HepG2 (cell line): ENCODE measurements at regions not wholly inside any gene's neighbourhood (a gene's known extent, or its start where the extent isn't known, plus 50 kb on each side); places are given as distances from the start of the nearest gene placed in this dataset.

Experiments
- ATAC-seq: fragments of 200-7000 bp; cut with Tn5 transposase; 3 replicates; pipeline ENCODE4 v1.9.1; 2020; ENCODE audit warnings: mild to moderate bottlenecking, moderate library complexity
- BruUV-seq: library from RNA; stranded (reverse); fragments of 400-500 nt; replicated peaks from 2 replicates; lab custom pipeline; 2021; lab: Mats Ljungman, UMichigan
- CTCF ChIA-PET: fragments of 300-600 bp; formaldehyde crosslinking; extraction: SDS; loops from one replicate; lab custom pipeline; 2021; ENCODE audit warnings: low total read pairs, inconsistent platforms, low intra/inter-chr PET ratio; lab: Yijun Ruan, JAX
- POLR2A ChIA-PET: fragments of 350-600 bp; sonication (Branson Sonifier 250); formaldehyde crosslinking; loops from one replicate; lab custom pipeline; 2020; ENCODE audit warnings: antibody characterized with exemption, inconsistent platforms; lab: Yijun Ruan, JAX
- DNase-seq: peaks from one replicate; pipeline ENCODE4 v3.0.0-alpha.2; 2015; ENCODE audit warnings: low spot score
- FAIRE-seq: peaks from 3 replicates; lab custom pipeline; 2011; peaks lifted over from hg19 to GRCh38; lab: Jason Lieb, UNC
- H2AFZ ChIP-seq: one replicate; pipeline ENCODE4 v1.6.1; 2011; ENCODE audit warnings: low read length, inconsistent platforms
- H3K27ac ChIP-seq: fragments of 300-600 bp; 3 replicates; pipeline ENCODE4 v1.8.0; 2011; ENCODE audit warnings: mixed run types, mild to moderate bottlenecking, mixed read lengths, low read length, inconsistent platforms; ENCODE audit not compliant: insufficient read depth; ENCODE audit errors: extremely low read length
- H3K27me3 ChIP-seq, 2 experiments: fragments of 200-600 bp in 1 of 2; 2 replicates in 1 of 2; 3 replicates in 1 of 2; pipeline versions ENCODE4 v1.6.0 to v1.8.0; 2011; ENCODE audit warnings: low read length in 2 of 2, mild to moderate bottlenecking in 2 of 2, moderate library complexity in 2 of 2, inconsistent platforms in 1 of 2; ENCODE audit not compliant: insufficient read depth in 2 of 2, control insufficient read depth in 1 of 2
- H3K36me3 ChIP-seq, 2 experiments: fragments of 200-600 bp in 1 of 2; replicated peaks in 1 of 2; 2 replicates in 1 of 2; 3 replicates in 1 of 2; pipeline versions ENCODE4 v1.5.1 to v1.8.0; 2011; ENCODE audit warnings: low read length in 2 of 2, inconsistent platforms in 1 of 2; ENCODE audit not compliant: insufficient read depth in 2 of 2, control insufficient read depth in 1 of 2
- H3K4me1 ChIP-seq: 2 replicates; pipeline ENCODE4 v1.5.1; 2012; ENCODE audit warnings: low read length, inconsistent platforms; ENCODE audit not compliant: insufficient read depth
- H3K4me2 ChIP-seq: 2 replicates; pipeline ENCODE4 v1.6.0; 2011; ENCODE audit warnings: low read depth, low read length, inconsistent platforms
- H3K4me3 ChIP-seq, 3 experiments: fragments of 200-600 bp in 1 of 3; sonication (generic), shearing (Covaris generic) in 1 of 3; replicated peaks in 1 of 3; 2 replicates each; pipeline ENCODE4 v1.5.1; 2011 to 2016; ENCODE audit warnings: low read length in 3 of 3, inconsistent platforms in 2 of 3, low read depth in 2 of 3, mild to moderate bottlenecking in 2 of 3, control low read depth in 1 of 3, mixed read lengths in 1 of 3; ENCODE audit not compliant: insufficient read depth in 1 of 3
- H3K79me2 ChIP-seq: one replicate; pipeline ENCODE4 v1.6.1; 2011; ENCODE audit warnings: low read length, inconsistent platforms; ENCODE audit not compliant: insufficient read depth
- H3K9ac ChIP-seq: 2 replicates; pipeline ENCODE4 v1.6.0; 2011; ENCODE audit warnings: mild to moderate bottlenecking, low read depth, low read length, inconsistent platforms; ENCODE audit not compliant: insufficient read depth
- H3K9me3 ChIP-seq: 2 replicates; pipeline ENCODE4 v1.5.1; 2012; ENCODE audit warnings: mild to moderate bottlenecking, low read length
- H4K20me1 ChIP-seq: 2 replicates; pipeline ENCODE4 v1.6.0; 2011; ENCODE audit warnings: inconsistent platforms, mild to moderate bottlenecking, low read length, moderate library complexity; ENCODE audit not compliant: insufficient read depth
- CAMTA2 ChIP-seq: sonication (generic); formaldehyde crosslinking; IDR thresholded peaks from 2 replicates; pipeline ENCODE4 v1.4.0; 2020; ENCODE audit warnings: mild to moderate bottlenecking, missing genetic modification reagents, borderline replicate concordance
- EED ChIP-seq: sonication (generic); formaldehyde crosslinking; IDR thresholded peaks from 2 replicates; pipeline ENCODE4 v1.5.0; 2020; ENCODE audit warnings: mild to moderate bottlenecking, missing genetic modification reagents
- HMG20B ChIP-seq: conservative IDR thresholded peaks from 2 replicates; pipeline ENCODE4 v1.6.1; 2016; ENCODE audit warnings: missing genetic modification reagents, missing compliant biosample characterization
- SATB2 ChIP-seq: sonication (generic); formaldehyde crosslinking; IDR thresholded peaks from 2 replicates; pipeline ENCODE4 v1.5.0; 2020; ENCODE audit warnings: missing genetic modification reagents
- SRSF9 ChIP-seq: fragments of 200-400 bp; formaldehyde crosslinking; IDR thresholded peaks from 2 replicates; pipeline ENCODE4 v1.6.1; 2018; ENCODE audit warnings: borderline replicate concordance, mild to moderate bottlenecking, low read depth, low read length; ENCODE audit not compliant: insufficient read depth, poor library complexity, severe bottlenecking
- ZNF556 ChIP-seq: sonication (generic); formaldehyde crosslinking; IDR thresholded peaks from 2 replicates; pipeline ENCODE4 v1.4.0; 2020; ENCODE audit warnings: mild to moderate bottlenecking, missing genetic modification reagents, borderline replicate concordance
- in situ Hi-C: cut with HindIII; loops from 2 replicates; pipeline ENCODE4 v1.10.0; 2017; ENCODE audit warnings: low pct_unique_long_range_greater_than_20kb; ENCODE audit not compliant: extremely low pct_ligation_motif_present
- intact Hi-C: fragments of 100-400 bp; cut with micrococcal nuclease; formaldehyde crosslinking; loops from one replicate; pipeline ENCODE4 v1.10.0; 2022; ENCODE audit not compliant: unreplicated experiment
- TF ChIP-seq, protein P1 (sequence below), 2 experiments: fragments of 450-650 bp in 1 of 2; sonication (generic) in 1 of 2; formaldehyde crosslinking in 1 of 2; IDR thresholded peaks; 2 replicates each; pipeline versions ENCODE4 v1.6.1 to v1.8.0; 2016 to 2022; ENCODE audit warnings: antibody characterized with exemption in 1 of 2, mild to moderate bottlenecking in 1 of 2, missing genetic modification reagents in 1 of 2
- TF ChIP-seq, protein P2 (sequence below): sonication (generic); formaldehyde crosslinking; conservative IDR thresholded peaks from 2 replicates; pipeline ENCODE4 v1.8.0; 2022; ENCODE audit warnings: mild to moderate bottlenecking, moderate library complexity, missing genetic modification reagents
- TF ChIP-seq, protein P3 (sequence below): sonication (generic); formaldehyde crosslinking; IDR thresholded peaks from 2 replicates; pipeline ENCODE4 v1.9.0; 2021; ENCODE audit warnings: missing genetic modification reagents, borderline replicate concordance

DNA sequence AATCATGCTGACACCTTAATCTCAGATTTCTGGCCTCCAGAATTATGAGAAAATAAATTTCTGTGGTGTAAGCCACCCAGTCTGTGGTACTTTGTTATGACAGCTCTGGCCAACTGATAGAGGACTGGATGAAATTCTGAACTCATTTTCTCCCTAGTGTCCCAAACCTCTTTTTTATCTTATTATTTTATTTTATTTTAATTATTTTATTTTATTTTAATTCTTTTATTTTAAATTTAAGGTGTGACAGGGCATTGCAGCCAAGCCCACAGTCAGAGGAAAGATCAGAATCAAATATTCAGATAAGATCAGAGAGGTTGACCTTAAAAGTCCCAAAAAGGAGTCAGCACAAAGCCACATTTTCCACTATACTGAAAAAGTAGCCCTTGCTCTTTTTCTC is 228.1 kb downstream of the TFEC start:
- H3K4me2 ChIP-seq, result no peak overlapping the region
- no peaks in the 10 kb centered on the region for H3K79me2 ChIP-seq
- no peaks in the 10 kb centered on the region for H4K20me1 ChIP-seq
- H3K27me3 ChIP-seq, result no peaks in the 10 kb centered on the region
- H3K9me3 ChIP-seq, result no peaks in the 10 kb centered on the region
- ATAC-seq, result no peak
- BruUV-seq, result no TSS peak
- H3K9ac ChIP-seq, result no peak overlapping the region
- H2AFZ ChIP-seq, result no peak overlapping the region
- H3K36me3 ChIP-seq, result no peaks in the 10 kb centered on the region
- no peak overlapping the region for H3K4me3 ChIP-seq
- no peaks in the 10 kb centered on the region for H3K4me1 ChIP-seq
- in situ Hi-C loops (no loop called here), intact Hi-C loops (no loop called here)
- ChIA-PET CTCF (no interaction called here), POLR2A (no interaction called here)
- FAIRE-seq, result no peak
- no peak for DNase-seq
- no peak overlapping the region for H3K27ac ChIP-seq
- TF ChIP-seq, protein P1, sequence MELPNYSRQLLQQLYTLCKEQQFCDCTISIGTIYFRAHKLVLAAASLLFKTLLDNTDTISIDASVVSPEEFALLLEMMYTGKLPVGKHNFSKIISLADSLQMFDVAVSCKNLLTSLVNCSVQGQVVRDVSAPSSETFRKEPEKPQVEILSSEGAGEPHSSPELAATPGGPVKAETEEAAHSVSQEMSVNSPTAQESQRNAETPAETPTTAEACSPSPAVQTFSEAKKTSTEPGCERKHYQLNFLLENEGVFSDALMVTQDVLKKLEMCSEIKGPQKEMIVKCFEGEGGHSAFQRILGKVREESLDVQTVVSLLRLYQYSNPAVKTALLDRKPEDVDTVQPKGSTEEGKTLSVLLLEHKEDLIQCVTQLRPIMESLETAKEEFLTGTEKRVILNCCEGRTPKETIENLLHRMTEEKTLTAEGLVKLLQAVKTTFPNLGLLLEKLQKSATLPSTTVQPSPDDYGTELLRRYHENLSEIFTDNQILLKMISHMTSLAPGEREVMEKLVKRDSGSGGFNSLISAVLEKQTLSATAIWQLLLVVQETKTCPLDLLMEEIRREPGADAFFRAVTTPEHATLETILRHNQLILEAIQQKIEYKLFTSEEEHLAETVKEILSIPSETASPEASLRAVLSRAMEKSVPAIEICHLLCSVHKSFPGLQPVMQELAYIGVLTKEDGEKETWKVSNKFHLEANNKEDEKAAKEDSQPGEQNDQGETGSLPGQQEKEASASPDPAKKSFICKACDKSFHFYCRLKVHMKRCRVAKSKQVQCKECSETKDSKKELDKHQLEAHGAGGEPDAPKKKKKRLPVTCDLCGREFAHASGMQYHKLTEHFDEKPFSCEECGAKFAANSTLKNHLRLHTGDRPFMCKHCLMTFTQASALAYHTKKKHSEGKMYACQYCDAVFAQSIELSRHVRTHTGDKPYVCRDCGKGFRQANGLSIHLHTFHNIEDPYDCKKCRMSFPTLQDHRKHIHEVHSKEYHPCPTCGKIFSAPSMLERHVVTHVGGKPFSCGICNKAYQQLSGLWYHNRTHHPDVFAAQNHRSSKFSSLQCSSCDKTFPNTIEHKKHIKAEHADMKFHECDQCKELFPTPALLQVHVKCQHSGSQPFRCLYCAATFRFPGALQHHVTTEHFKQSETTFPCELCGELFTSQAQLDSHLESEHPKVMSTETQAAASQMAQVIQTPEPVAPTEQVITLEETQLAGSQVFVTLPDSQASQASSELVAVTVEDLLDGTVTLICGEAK (IDR thresholded peaks at IDR 0.05), result no peak
- TF ChIP-seq, protein P1 (CRISPR knock-in tag; IDR thresholded peaks at IDR 0.05), result no peak
- TF ChIP-seq CAMTA2 (CRISPR knock-in tag) (no peak), SATB2 (CRISPR knock-in tag) (no peak), HMG20B (no peak), ZNF556 (no peak), EED (CRISPR knock-in tag) (no peak), SRSF9 (no peak)
- TF ChIP-seq, protein P2, sequence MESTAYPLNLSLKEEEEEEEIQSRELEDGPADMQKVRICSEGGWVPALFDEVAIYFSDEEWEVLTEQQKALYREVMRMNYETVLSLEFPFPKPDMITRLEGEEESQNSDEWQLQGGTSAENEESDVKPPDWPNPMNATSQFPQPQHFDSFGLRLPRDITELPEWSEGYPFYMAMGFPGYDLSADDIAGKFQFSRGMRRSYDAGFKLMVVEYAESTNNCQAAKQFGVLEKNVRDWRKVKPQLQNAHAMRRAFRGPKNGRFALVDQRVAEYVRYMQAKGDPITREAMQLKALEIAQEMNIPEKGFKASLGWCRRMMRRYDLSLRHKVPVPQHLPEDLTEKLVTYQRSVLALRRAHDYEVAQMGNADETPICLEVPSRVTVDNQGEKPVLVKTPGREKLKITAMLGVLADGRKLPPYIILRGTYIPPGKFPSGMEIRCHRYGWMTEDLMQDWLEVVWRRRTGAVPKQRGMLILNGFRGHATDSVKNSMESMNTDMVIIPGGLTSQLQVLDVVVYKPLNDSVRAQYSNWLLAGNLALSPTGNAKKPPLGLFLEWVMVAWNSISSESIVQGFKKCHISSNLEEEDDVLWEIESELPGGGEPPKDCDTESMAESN (CRISPR knock-in tag), result no peak
- TF ChIP-seq, protein P3, sequence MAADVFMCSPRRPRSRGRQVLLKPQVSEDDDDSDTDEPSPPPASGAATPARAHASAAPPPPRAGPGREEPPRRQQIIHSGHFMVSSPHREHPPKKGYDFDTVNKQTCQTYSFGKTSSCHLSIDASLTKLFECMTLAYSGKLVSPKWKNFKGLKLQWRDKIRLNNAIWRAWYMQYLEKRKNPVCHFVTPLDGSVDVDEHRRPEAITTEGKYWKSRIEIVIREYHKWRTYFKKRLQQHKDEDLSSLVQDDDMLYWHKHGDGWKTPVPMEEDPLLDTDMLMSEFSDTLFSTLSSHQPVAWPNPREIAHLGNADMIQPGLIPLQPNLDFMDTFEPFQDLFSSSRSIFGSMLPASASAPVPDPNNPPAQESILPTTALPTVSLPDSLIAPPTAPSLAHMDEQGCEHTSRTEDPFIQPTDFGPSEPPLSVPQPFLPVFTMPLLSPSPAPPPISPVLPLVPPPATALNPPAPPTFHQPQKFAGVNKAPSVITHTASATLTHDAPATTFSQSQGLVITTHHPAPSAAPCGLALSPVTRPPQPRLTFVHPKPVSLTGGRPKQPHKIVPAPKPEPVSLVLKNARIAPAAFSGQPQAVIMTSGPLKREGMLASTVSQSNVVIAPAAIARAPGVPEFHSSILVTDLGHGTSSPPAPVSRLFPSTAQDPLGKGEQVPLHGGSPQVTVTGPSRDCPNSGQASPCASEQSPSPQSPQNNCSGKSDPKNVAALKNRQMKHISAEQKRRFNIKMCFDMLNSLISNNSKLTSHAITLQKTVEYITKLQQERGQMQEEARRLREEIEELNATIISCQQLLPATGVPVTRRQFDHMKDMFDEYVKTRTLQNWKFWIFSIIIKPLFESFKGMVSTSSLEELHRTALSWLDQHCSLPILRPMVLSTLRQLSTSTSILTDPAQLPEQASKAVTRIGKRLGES (CRISPR knock-in tag), result no peak
